MM.1S (cell line): ENCODE measurements at regions not wholly inside any gene's neighbourhood (a gene's known extent, or its start where the extent isn't known, plus 50 kb on each side); places are given as distances from the start of the nearest gene placed in this dataset.

Experiments
- DNase-seq: peaks from one replicate; pipeline ENCODE4 v3.0.0-alpha.2; 2015
- H2AFZ ChIP-seq: fragments of 300-600 bp; sonication (generic); 2 replicates; pipeline ENCODE4 v1.6.0; 2016; ENCODE audit warnings: antibody characterized with exemption, low read length
- H3F3A ChIP-seq: fragments of 300-600 bp; sonication (generic); 2 replicates; pipeline ENCODE4 v1.6.1; 2016; ENCODE audit warnings: mild to moderate bottlenecking, antibody characterized with exemption, low read length, moderate library complexity, mixed read lengths; ENCODE audit not compliant: insufficient read depth
- H3K27ac ChIP-seq: fragments of 300-600 bp; sonication (generic); 2 replicates; pipeline ENCODE4 v1.5.1; 2016; ENCODE audit warnings: mild to moderate bottlenecking, low read length
- H3K27me3 ChIP-seq: fragments of 300-600 bp; sonication (generic); replicated peaks from 2 replicates; pipeline ENCODE4 v1.6.0; 2016; ENCODE audit warnings: low read length; ENCODE audit not compliant: insufficient read depth
- H3K36me3 ChIP-seq: fragments of 300-600 bp; sonication (generic); replicated peaks from 2 replicates; pipeline ENCODE4 v1.6.1; 2016; ENCODE audit warnings: mild to moderate bottlenecking, low read length, mixed read lengths; ENCODE audit not compliant: insufficient read depth
- H3K4me1 ChIP-seq: fragments of 300-600 bp; sonication (generic); 2 replicates; pipeline ENCODE4 v1.6.1; 2016; ENCODE audit warnings: low read length, mixed read lengths
- H3K4me2 ChIP-seq: fragments of 300-600 bp; sonication (generic); 2 replicates; pipeline ENCODE4 v1.6.0; 2016; ENCODE audit warnings: low read depth, low read length
- H3K4me3 ChIP-seq: fragments of 300-600 bp; sonication (generic); 2 replicates; pipeline ENCODE4 v1.5.1; 2016; ENCODE audit warnings: low read length, mixed read lengths
- H3K79me2 ChIP-seq: fragments of 300-600 bp; sonication (generic); 2 replicates; pipeline ENCODE4 v1.6.1; 2016; ENCODE audit warnings: mixed run types, low read length, mixed read lengths
- H3K9ac ChIP-seq: fragments of 300-600 bp; sonication (generic); 2 replicates; pipeline ENCODE4 v1.6.1; 2016; ENCODE audit warnings: low read length, mixed read lengths
- H3K9me2 ChIP-seq: fragments of 300-600 bp; sonication (generic); replicated peaks from 2 replicates; pipeline ENCODE4 v1.6.1; 2016; ENCODE audit warnings: mild to moderate bottlenecking, low read length, mixed read lengths; ENCODE audit not compliant: insufficient read depth
- H3K9me3 ChIP-seq: fragments of 300-600 bp; sonication (generic); replicated peaks from 2 replicates; pipeline ENCODE4 v1.6.1; 2016; ENCODE audit warnings: mild to moderate bottlenecking, low read length, mixed read lengths; ENCODE audit not compliant: insufficient read depth
- H4K20me1 ChIP-seq: fragments of 300-600 bp; sonication (generic); 2 replicates; pipeline ENCODE4 v1.6.1; 2016; ENCODE audit warnings: mild to moderate bottlenecking, low read length, moderate library complexity, mixed read lengths; ENCODE audit not compliant: insufficient read depth
- CTCF ChIP-seq: fragments of 300-600 bp; sonication (generic); IDR thresholded peaks from 2 replicates; pipeline ENCODE4 v1.5.1; 2016; ENCODE audit warnings: antibody characterized with exemption, low read length, mixed read lengths
- EZH2 ChIP-seq: fragments of 300-600 bp; sonication (generic); optimal IDR thresholded peaks from 2 replicates; pipeline ENCODE3; 2017; ENCODE audit warnings: low read depth, mild to moderate bottlenecking, antibody characterized with exemption, low read length, mixed read lengths
- EZH2phosphoT487 ChIP-seq: fragments of 300-600 bp; sonication (generic); IDR thresholded peaks from 2 replicates; pipeline ENCODE4 v1.6.1; 2018; ENCODE audit warnings: antibody characterized with exemption, low read length

- Histone ChIP-seq H3K9me2 (no peaks in the 10 kb centered on the region), H3K4me3 (no peak overlapping the region), H3K9me3 (no peaks in the 10 kb centered on the region), H3F3A (no peaks in the 10 kb centered on the region), H2AFZ (no peak overlapping the region), H3K9ac (no peak overlapping the region), H3K27me3 (no peaks in the 10 kb centered on the region), H3K4me2 (no peak overlapping the region), H3K27ac (no peak overlapping the region), H3K36me3 (no peaks in the 10 kb centered on the region), H3K4me1 (no peaks in the 10 kb centered on the region), H4K20me1 (no peaks in the 10 kb centered on the region), H3K79me2 (no peaks in the 10 kb centered on the region)
- no peak for DNase-seq
- no peak for TF ChIP-seq CTCF
- no peak for TF ChIP-seq EZH2phosphoT487
- no peak for TF ChIP-seq EZH2
Measured at GRCh38 chrX:98956014-98956413, 1454.1 kb downstream of the PCDH19 start.

DNA sequence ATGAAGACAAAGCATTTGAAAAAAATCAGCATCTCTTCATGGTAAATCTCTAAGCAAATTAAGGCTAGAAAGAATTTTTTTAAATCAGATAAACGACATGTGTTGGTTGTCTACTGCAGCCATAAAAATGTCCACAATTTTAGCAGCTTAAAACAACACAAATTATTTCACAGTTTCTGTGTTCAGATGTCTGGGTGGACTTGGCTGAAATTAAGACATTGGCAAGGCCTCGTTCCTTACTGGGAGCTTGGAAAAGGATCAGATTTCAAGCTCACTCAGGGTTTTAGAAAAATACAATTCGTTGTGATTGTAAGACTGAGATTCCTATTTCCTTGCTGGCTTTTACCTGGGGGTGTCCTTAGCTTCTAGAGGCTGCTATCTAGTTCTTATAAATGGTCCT is 1470.6 kb downstream of the PCDH19 start:
- Histone ChIP-seq H3K4me1 (no peaks in the 10 kb centered on the region), H3K36me3 (no peaks in the 10 kb centered on the region), H2AFZ (no peak overlapping the region), H3K4me3 (no peak overlapping the region), H3K9me2 (no peaks in the 10 kb centered on the region), H3K9ac (no peak overlapping the region), H3F3A (no peaks in the 10 kb centered on the region), H3K9me3 (no peaks in the 10 kb centered on the region), H3K79me2 (no peaks in the 10 kb centered on the region), H3K27ac (no peak overlapping the region), H3K4me2 (no peak overlapping the region), H4K20me1 (no peaks in the 10 kb centered on the region), H3K27me3 (no peaks in the 10 kb centered on the region)
- DNase-seq, result no peak
- TF ChIP-seq CTCF (no peak), EZH2phosphoT487 (no peak), EZH2 (no peak)

DNA sequence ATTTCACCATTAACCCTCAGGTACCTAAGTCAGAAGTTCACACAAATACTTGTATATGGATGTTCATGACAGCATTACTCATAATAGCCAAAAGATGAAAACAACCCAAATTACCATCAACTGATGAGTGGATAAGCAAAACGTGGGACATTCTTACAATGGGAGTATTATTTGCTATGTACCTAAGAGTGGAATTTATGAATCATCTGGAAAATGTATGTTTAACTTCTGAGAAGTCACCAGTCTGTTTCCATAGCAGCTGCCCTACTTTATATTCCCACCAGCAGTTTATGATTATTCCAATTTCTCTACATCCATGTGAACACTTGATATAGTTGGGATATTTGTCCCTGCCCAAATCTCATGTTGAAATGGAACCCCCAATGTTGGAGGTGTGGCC is 1478.9 kb downstream of the PCDH19 start:
- Histone ChIP-seq H4K20me1 (no peaks in the 10 kb centered on the region), H3K27ac (no peak overlapping the region), H3K9me3 (no peaks in the 10 kb centered on the region), H3K4me1 (no peaks in the 10 kb centered on the region), H3K9me2 (no peaks in the 10 kb centered on the region), H2AFZ (no peak overlapping the region), H3K27me3 (no peaks in the 10 kb centered on the region), H3F3A (no peaks in the 10 kb centered on the region), H3K4me2 (no peak overlapping the region), H3K4me3 (no peak overlapping the region), H3K79me2 (no peaks in the 10 kb centered on the region), H3K9ac (no peak overlapping the region), H3K36me3 (no peaks in the 10 kb centered on the region)
- TF ChIP-seq CTCF (no peak), EZH2 (no peak), EZH2phosphoT487 (no peak)
- DNase-seq, result no peak
